Spleen (tissue), 7 donors: ENCODE measurements at regions not wholly inside any gene's neighbourhood (a gene's known extent, or its start where the extent isn't known, plus 50 kb on each side); places are given as distances from the start of the nearest gene placed in this dataset.
"Not testable (repeated sequence)": the region's sequence is repeated elsewhere in the genome, so short reads cannot be mapped to it uniquely, and the experiment has no call there.

Experiments used
- CTCF ChIP-seq, 11 experiments: fragments of 200-600 bp in 7 of 11; fragments of 450-650 bp in 4 of 11; sonication (generic) in 4 of 11; IDR thresholded peaks in 8 of 11; conservative IDR thresholded peaks in 3 of 11; 1 replicate in 7 of 11; 2 replicates in 4 of 11; pipeline versions ENCODE4 v1.4.0 to v1.8.0; 2016 to 2021; ENCODE audit warnings: antibody characterized with exemption in 11 of 11, inconsistent platforms in 4 of 11, mild to moderate bottlenecking in 1 of 11
- POLR2A ChIP-seq, 3 donors: fragments of 450-650 bp; IDR thresholded peaks; one replicate each; pipeline ENCODE4 v1.5.1; 2017; ENCODE audit warnings: antibody characterized with exemption in 3 of 3, mild to moderate bottlenecking in 1 of 3
- POLR2AphosphoS5 ChIP-seq, 3 donors: sonication (generic); formaldehyde crosslinking; IDR thresholded peaks; one replicate each; pipeline ENCODE4 v1.5.1; 2017; ENCODE audit warnings: antibody characterized with exemption in 3 of 3
- donor health status: DM: no; HTN: no; CAD: no; lungs with moderate emphysema.
- donor health status: DM: no; HTN: no; CAD: no.
- donor health status: DM: no; HTN: no; CAD: no.

- TF ChIP-seq POLR2AphosphoS5 (IDR thresholded peaks at IDR 0.05); CTCF (IDR thresholded peaks at IDR 0.05 in 8 of 11, conservative IDR thresholded peaks at IDR 0.05 in 3 of 11); POLR2A (IDR thresholded peaks at IDR 0.05): not testable (repeated sequence)
Measured at GRCh38 chr13:73805326-73805958, 328.8 kb downstream of the KLF12 start.
